Tongue (tissue), 1 donor: ENCODE measurements at regions not wholly inside any gene's neighbourhood (a gene's known extent, or its start where the extent isn't known, plus 50 kb on each side); places are given as distances from the start of the nearest gene placed in this dataset. TPM values are rescaled to one million over a fixed set of nuclear protein-coding genes. Genes with fewer than 3 reads are reported as not detected.

Experiments used
- small RNA-seq: library from RNA; depleted of rRNA; stranded (forward); fragments of <200 nt; gene quantifications from one replicate; pipeline ENCODE3, GENCODE V24; 2014; ENCODE audit warnings: low replicate concordance

Small RNAs in the stretch of these regions (small RNA-seq; reads per million reads assigned to genes)
- gene MIR4255 (not detected), gene RNA5SP43 (not detected), gene RNU6-636P (not detected), gene RPS29P6 (not detected)
